ENCODE measurements at regions not wholly inside any gene's neighbourhood (a gene's known extent, or its start where the extent isn't known, plus 50 kb on each side); places are given as distances from the start of the nearest gene placed in this dataset.

DNA sequence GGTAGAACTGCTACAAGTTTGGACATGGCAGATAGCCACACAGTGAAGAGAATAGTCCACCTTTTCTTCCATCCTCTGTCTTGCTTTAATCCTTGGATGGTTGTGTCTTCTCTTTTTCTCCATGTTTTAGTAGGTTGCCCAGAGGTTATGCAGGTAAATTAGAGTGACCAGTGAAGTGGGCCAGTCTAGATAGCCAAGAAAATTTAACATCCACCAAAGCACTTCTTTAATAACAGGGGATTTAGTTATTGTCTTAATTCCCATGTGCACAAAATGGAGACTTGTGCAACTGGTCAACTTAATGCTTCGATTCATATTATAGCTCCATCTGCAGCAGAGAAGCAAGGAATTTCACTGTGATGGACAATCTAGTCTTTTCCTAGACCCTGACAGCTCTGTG lies 58.8 kb upstream of the RCN1 start:
- TF ChIP-seq CTCF (IDR thresholded peaks at IDR 0.05): no peak
- POLR2A ChIA-PET: no interaction called here
- Mint-ChIP-seq H3K4me1 (ENCODE audit: low read depth) (no peaks in the 10 kb centered on the region), H3K9me3 (no peaks in the 10 kb centered on the region), H3K4me3 (no peak overlapping the region), H3K36me3 (ENCODE audit: low read depth) (no peaks in the 10 kb centered on the region), H3K27me3 (peaks cover 19% of the 10 kb centered on the region), H3K27ac (no peak overlapping the region)
- H3K4me3 ChIP-seq (ENCODE audit: low read length): no peak overlapping the region
- H3K4me1 ChIP-seq (ENCODE audit: insufficient read depth, low read length): no peaks in the 10 kb centered on the region
- H3K27me3 ChIP-seq (ENCODE audit: control insufficient read depth in 1 of 2, insufficient read depth in 2 of 2, low read length in 2 of 2): peaks cover 0 to 4% of the 10 kb centered on the region in 2 experiments
- H3K27ac ChIP-seq (ENCODE audit: low read depth in 1 of 2, low read length in 2 of 2): no peak overlapping the region
- H3K9me3 ChIP-seq (ENCODE audit: control insufficient read depth in 1 of 2, insufficient read depth in 1 of 2, low read length in 2 of 2): no peaks in the 10 kb centered on the region
- H3K36me3 ChIP-seq (ENCODE audit: insufficient read depth, low read length): no peaks in the 10 kb centered on the region
- intact Hi-C loops (cut with DNase I, micrococcal nuclease): no loop called here
- ATAC-seq (ENCODE audit: poor library complexity): no peak
- DNase-seq: no peak
- CTCF ChIA-PET: no interaction called here

DNA sequence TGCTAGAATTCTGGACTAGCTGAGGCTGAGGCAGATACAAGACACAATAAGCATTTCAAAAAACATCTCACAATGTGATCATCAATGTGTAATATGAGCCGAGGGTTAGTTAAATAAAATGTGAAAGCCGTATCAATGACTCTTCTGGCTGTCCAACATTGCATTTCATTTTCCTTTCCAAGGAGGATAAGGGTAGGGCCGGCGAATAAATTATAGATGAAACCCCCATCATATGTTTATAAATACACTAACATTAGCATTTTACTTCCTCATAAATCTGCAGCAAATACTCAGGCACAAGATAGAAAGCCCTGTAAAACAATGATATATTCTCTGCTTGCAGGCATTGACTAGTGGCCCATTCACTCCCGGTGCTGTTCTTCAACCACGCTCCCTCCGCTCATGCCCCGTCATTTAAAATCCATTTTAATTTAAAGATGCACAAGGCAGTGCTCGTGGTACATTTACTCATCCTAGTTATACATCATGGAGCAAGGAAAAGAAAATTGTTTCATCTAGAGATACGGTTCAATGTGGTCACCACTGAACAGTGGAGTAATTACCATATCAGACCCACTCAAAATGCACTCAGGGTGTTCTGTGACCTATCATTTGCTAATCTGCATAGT lies 59.9 kb upstream of the RCN1 start:
- H3K27ac Mint-ChIP-seq: no peak overlapping the region
- TF ChIP-seq CTCF (IDR thresholded peaks at IDR 0.05): no peak
- DNase-seq (no peak), ATAC-seq (ENCODE audit: poor library complexity) (no peak)
- Histone ChIP-seq H3K4me3 (ENCODE audit: low read length) (no peak overlapping the region), H3K27me3 (ENCODE audit: control insufficient read depth in 1 of 2, insufficient read depth in 2 of 2, low read length in 2 of 2) (peaks cover 0 to 4% of the 10 kb centered on the region in 2 experiments), H3K9me3 (ENCODE audit: control insufficient read depth in 1 of 2, insufficient read depth in 1 of 2, low read length in 2 of 2) (no peaks in the 10 kb centered on the region), H3K36me3 (ENCODE audit: insufficient read depth, low read length) (no peaks in the 10 kb centered on the region), H3K27ac (ENCODE audit: low read depth in 1 of 2, low read length in 2 of 2) (no peak overlapping the region), H3K4me1 (ENCODE audit: insufficient read depth, low read length) (no peaks in the 10 kb centered on the region)
- POLR2A ChIA-PET: no interaction called here
- no peaks in the 10 kb centered on the region for H3K4me1 Mint-ChIP-seq (ENCODE audit: low read depth)
- no peaks in the 10 kb centered on the region for H3K36me3 Mint-ChIP-seq (ENCODE audit: low read depth)
- H3K4me3 Mint-ChIP-seq: no peak overlapping the region
- intact Hi-C loops (cut with DNase I, micrococcal nuclease): no loop called here
- no peaks in the 10 kb centered on the region for H3K9me3 Mint-ChIP-seq
- H3K27me3 Mint-ChIP-seq: peaks cover 19% of the 10 kb centered on the region
- CTCF ChIA-PET: no interaction called here

GRCh38 chr11:32029721-32030120 lies 61.2 kb upstream of the RCN1 start:
- Mint-ChIP-seq H3K4me3 (no peak overlapping the region), H3K27me3 (peaks cover 19% of the 10 kb centered on the region), H3K9me3 (no peaks in the 10 kb centered on the region), H3K36me3 (ENCODE audit: low read depth) (no peaks in the 10 kb centered on the region), H3K27ac (no peak overlapping the region), H3K4me1 (ENCODE audit: low read depth) (no peaks in the 10 kb centered on the region)
- intact Hi-C loops (cut with DNase I, micrococcal nuclease): no loop called here
- Histone ChIP-seq H3K27me3 (ENCODE audit: control insufficient read depth in 1 of 2, insufficient read depth in 2 of 2, low read length in 2 of 2) (peaks cover 0 to 4% of the 10 kb centered on the region in 2 experiments), H3K4me3 (ENCODE audit: low read length) (no peak overlapping the region), H3K4me1 (ENCODE audit: insufficient read depth, low read length) (no peaks in the 10 kb centered on the region), H3K9me3 (ENCODE audit: control insufficient read depth in 1 of 2, insufficient read depth in 1 of 2, low read length in 2 of 2) (no peaks in the 10 kb centered on the region), H3K36me3 (ENCODE audit: insufficient read depth, low read length) (no peaks in the 10 kb centered on the region), H3K27ac (ENCODE audit: low read depth in 1 of 2, low read length in 2 of 2) (no peak overlapping the region)
- ChIA-PET CTCF (no interaction called here), POLR2A (no interaction called here)
- ATAC-seq (ENCODE audit: poor library complexity) (no peak), DNase-seq (no peak)
- no peak for TF ChIP-seq CTCF (IDR thresholded peaks at IDR 0.05)

Data from CD4-positive, alpha-beta T cell (primary cell).